Coronary artery (tissue), 2 donors: ENCODE measurements at regions not wholly inside any gene's neighbourhood (a gene's known extent, or its start where the extent isn't known, plus 50 kb on each side); places are given as distances from the start of the nearest gene placed in this dataset.
A peak's percentile ranks its signal among the peaks of the same experiment; 100 is the strongest.

Source experiments
- DNase-seq: peaks from one replicate; pipeline ENCODE4 v3.0.0-alpha.2; 2017; ENCODE audit warnings: low spot score
- H3K27ac ChIP-seq, 2 donors: fragments of 200-600 bp; sonication (generic); one replicate each; pipeline ENCODE4 v1.5.1; 2016 to 2019
- H3K4me3 ChIP-seq: fragments of 200-600 bp; sonication (generic); 2 replicates; pipeline ENCODE4 v1.5.1; 2016; ENCODE audit warnings: mild to moderate bottlenecking, moderate library complexity
- TF ChIP-seq, protein P1 (sequence below): fragments of 200-600 bp; sonication (generic); IDR thresholded peaks from one replicate; pipeline ENCODE4 v1.5.1; 2019; ENCODE audit warnings: antibody characterized with exemption

DNA sequence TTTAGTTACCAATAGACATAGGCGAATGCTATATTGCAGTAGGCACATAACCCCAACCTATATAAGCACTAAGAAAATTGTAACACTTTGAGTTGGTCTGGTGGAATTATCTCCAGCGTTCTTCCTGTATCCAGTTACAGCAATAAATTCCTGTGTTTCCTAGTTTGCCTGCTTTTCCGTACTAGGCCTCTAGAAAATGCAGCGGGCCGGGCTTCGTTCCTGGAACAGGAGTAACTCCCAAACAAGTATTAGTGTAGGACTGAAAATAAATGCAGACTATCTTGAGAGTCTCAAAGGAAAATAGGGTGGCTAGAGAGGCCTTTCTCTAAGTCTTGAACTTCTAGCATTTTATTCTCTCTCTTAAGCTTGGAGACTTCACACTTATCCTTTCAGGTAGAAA lies 159.8 kb downstream of the OR13H1 start:
- Histone ChIP-seq H3K27ac (peak overlapping the region in 1 of 2 donors; percentile 78), H3K4me3 (peak overlapping the region; percentile 63)
- TF ChIP-seq, protein P1, sequence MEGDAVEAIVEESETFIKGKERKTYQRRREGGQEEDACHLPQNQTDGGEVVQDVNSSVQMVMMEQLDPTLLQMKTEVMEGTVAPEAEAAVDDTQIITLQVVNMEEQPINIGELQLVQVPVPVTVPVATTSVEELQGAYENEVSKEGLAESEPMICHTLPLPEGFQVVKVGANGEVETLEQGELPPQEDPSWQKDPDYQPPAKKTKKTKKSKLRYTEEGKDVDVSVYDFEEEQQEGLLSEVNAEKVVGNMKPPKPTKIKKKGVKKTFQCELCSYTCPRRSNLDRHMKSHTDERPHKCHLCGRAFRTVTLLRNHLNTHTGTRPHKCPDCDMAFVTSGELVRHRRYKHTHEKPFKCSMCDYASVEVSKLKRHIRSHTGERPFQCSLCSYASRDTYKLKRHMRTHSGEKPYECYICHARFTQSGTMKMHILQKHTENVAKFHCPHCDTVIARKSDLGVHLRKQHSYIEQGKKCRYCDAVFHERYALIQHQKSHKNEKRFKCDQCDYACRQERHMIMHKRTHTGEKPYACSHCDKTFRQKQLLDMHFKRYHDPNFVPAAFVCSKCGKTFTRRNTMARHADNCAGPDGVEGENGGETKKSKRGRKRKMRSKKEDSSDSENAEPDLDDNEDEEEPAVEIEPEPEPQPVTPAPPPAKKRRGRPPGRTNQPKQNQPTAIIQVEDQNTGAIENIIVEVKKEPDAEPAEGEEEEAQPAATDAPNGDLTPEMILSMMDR, result no peak
- no peak for DNase-seq

DNA sequence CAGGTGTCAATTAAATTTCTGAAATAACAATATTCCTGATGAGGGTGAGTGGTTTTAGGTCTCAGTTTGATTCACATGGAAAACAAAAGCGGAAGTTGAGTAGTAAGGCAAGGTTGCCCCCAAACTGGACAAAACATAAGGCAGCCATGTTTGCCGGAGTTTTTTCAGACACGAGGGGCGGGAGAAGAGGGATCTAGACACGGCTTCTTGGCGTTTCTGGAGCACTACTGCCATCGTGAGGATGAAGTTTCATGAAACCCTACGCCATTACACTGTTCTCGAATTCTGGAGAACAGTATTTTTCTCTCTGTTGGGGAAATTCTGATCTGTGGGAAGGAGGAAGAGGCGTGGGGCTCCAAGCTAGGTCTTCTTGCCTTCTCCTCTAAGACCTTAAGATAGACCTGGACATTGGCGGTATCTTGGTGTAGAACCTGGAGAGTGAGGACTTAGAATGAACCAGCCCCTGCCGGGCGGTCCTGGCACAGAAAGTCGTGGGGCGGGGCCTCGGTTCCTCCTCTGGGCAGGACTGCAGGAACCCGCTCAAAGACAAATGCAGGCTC lies 160.3 kb downstream of the OR13H1 start:
- TF ChIP-seq, protein P1, result peak; percentile 21
- Histone ChIP-seq H3K4me3 (peak overlapping the region; percentile 63), H3K27ac (peak overlapping the region in 1 of 2 donors; percentile 78)
- DNase-seq, result peak; percentile 86

GRCh38 chrX:131709553-131709952 lies 165.7 kb downstream of the OR13H1 start:
- no peak for DNase-seq
- Histone ChIP-seq H3K4me3 (no peak overlapping the region), H3K27ac (no peak overlapping the region)
- TF ChIP-seq, protein P1, result no peak

GRCh38 chrX:131711478-131711867 lies 167.6 kb downstream of the OR13H1 start:
- Histone ChIP-seq H3K27ac (no peak overlapping the region), H3K4me3 (peak overlapping the region; percentile 52)
- TF ChIP-seq, protein P1, result no peak
- no peak for DNase-seq

- Histone ChIP-seq H3K27ac (no peak overlapping the region), H3K4me3 (no peak overlapping the region)
- no peak for DNase-seq
- TF ChIP-seq, protein P1, result no peak
Observed at GRCh38 chrX:131723646-131724045, 179.8 kb downstream of the OR13H1 start.

DNA sequence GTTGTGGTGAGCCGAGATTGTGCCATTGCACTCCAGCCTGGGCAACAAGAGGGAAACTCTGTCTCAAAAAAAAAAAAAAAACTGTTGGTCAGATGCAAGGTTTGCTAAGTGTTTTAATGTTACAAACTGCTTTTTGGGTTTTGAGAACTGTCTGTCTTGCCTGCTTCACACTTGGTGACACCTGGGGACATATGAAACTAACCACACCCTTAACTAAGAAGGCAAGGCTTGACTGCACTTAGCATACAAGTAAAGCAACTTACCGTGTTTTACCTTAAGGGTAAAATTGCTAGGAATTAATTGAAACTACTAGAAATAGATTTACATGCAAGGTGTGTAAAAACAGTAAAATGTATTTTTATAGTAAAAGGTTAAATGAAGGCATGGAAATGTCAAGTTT lies 180.4 kb downstream of the OR13H1 start:
- Histone ChIP-seq H3K27ac (no peak overlapping the region), H3K4me3 (no peak overlapping the region)
- no peak for DNase-seq
- TF ChIP-seq, protein P1, result no peak

DNA sequence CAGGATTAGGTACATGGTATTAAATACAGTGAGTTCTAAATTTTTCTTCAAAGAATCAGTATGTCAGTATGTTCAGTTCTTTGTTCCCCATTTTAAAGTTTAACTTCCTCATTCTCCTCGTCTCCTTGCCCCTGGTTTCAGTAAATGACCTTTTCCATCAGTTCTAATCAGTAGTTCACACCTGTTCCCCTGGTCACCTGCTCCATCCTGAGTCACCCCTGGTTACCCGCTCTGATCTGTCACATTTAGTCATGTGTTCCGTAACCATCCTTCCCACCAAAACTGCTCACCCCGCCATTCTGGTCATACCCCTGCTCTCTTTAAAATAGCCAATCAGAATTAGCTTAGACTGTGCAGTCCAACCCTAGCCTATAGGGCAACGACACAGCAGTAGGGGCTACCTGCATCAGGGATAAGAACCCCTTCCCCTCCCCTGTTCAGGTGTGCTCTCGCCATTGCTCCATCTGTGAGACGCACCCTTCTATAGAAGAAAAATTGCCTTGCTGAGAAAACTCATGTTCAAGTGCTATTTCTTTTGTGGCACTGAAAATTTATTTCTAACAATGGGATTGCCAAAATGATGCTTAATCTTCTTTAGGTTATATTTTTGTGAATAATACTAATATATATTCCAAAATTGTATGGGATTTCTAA lies 181.3 kb downstream of the OR13H1 start:
- TF ChIP-seq, protein P1, result no peak
- Histone ChIP-seq H3K27ac (no peak overlapping the region), H3K4me3 (no peak overlapping the region)
- DNase-seq, result no peak
